ENCODE measurements at regions not wholly inside any gene's neighbourhood (a gene's known extent, or its start where the extent isn't known, plus 50 kb on each side); places are given as distances from the start of the nearest gene placed in this dataset.
A peak's percentile ranks its signal among the peaks of the same experiment; 100 is the strongest.

GRCh38 chr7:106775552-106775936 lies 89.5 kb upstream of the PIK3CG start:
- no peak overlapping the region for H3K27ac Mint-ChIP-seq
- no peak for DNase-seq (ENCODE audit: low spot score)
- TF ChIP-seq EZH2 (IDR thresholded peaks at IDR 0.05) = no peak
- no peak for TF ChIP-seq CTCF (IDR thresholded peaks at IDR 0.05)
- no peak for TF ChIP-seq EZH2phosphoT487 (IDR thresholded peaks at IDR 0.05)
- no peaks in the 10 kb centered on the region for H3K4me1 Mint-ChIP-seq
- H2AFZ ChIP-seq (replicated peaks) = peak overlapping the region; percentile 45
- H4K20me1 ChIP-seq (ENCODE audit: low read depth) = no peaks in the 10 kb centered on the region
- H3K4me1 ChIP-seq = no peaks in the 10 kb centered on the region
- peaks cover 4% of the 10 kb centered on the region for H3K27me3 Mint-ChIP-seq (ENCODE audit: insufficient read depth, low read depth)
- H3K36me3 ChIP-seq = no peaks in the 10 kb centered on the region
- no peaks in the 10 kb centered on the region for H3K9me3 Mint-ChIP-seq
- H3F3A ChIP-seq (ENCODE audit: low read depth) = no peaks in the 10 kb centered on the region
- no peak overlapping the region for H3K9ac ChIP-seq
- H3K4me3 ChIP-seq = no peak overlapping the region
- no peaks in the 10 kb centered on the region for H3K9me3 ChIP-seq (ENCODE audit: low read depth)
- H3K27ac ChIP-seq = no peak overlapping the region
- no peak overlapping the region for H3K4me2 ChIP-seq
- no peaks in the 10 kb centered on the region for H3K27me3 ChIP-seq
- H3K79me2 ChIP-seq (ENCODE audit: low read depth) = no peaks in the 10 kb centered on the region
- no peak overlapping the region for H3K4me3 Mint-ChIP-seq
- H3K36me3 Mint-ChIP-seq = no peaks in the 10 kb centered on the region

GRCh38 chr7:106775975-106776607 lies 89.0 kb upstream of the PIK3CG start:
- Mint-ChIP-seq H3K9me3 (no peaks in the 10 kb centered on the region), H3K4me3 (no peak overlapping the region), H3K36me3 (no peaks in the 10 kb centered on the region), H3K27ac (peak overlapping the region; percentile 55), H3K27me3 (ENCODE audit: insufficient read depth, low read depth) (peaks cover 4% of the 10 kb centered on the region), H3K4me1 (no peaks in the 10 kb centered on the region)
- H3K79me2 ChIP-seq (ENCODE audit: low read depth) = no peaks in the 10 kb centered on the region
- H3K27me3 ChIP-seq = no peaks in the 10 kb centered on the region
- no peak overlapping the region for H3K9ac ChIP-seq
- no peaks in the 10 kb centered on the region for H3F3A ChIP-seq (ENCODE audit: low read depth)
- H2AFZ ChIP-seq (replicated peaks) = peak overlapping the region; percentile 45
- no peak for DNase-seq (ENCODE audit: low spot score)
- no peaks in the 10 kb centered on the region for H3K9me3 ChIP-seq (ENCODE audit: low read depth)
- TF ChIP-seq CTCF (IDR thresholded peaks at IDR 0.05) = no peak
- TF ChIP-seq EZH2phosphoT487 (IDR thresholded peaks at IDR 0.05) = no peak
- TF ChIP-seq EZH2 (IDR thresholded peaks at IDR 0.05) = no peak
- no peak overlapping the region for H3K4me3 ChIP-seq
- H3K4me1 ChIP-seq = no peaks in the 10 kb centered on the region
- H4K20me1 ChIP-seq (ENCODE audit: low read depth) = no peaks in the 10 kb centered on the region
- no peak overlapping the region for H3K4me2 ChIP-seq
- no peak overlapping the region for H3K27ac ChIP-seq
- H3K36me3 ChIP-seq = no peaks in the 10 kb centered on the region

GRCh38 chr7:106776618-106777347 lies 88.3 kb upstream of the PIK3CG start:
- no peak overlapping the region for H2AFZ ChIP-seq (replicated peaks)

More at GRCh38 chr7:106776618-106777347, 88.3 kb upstream of the PIK3CG start:
- H3K9me3 ChIP-seq (ENCODE audit: low read depth) = no peaks in the 10 kb centered on the region
- no peaks in the 10 kb centered on the region for H3K4me1 ChIP-seq
- Mint-ChIP-seq H3K27ac (no peak overlapping the region), H3K36me3 (no peaks in the 10 kb centered on the region), H3K4me1 (no peaks in the 10 kb centered on the region), H3K27me3 (ENCODE audit: insufficient read depth, low read depth) (peaks cover 4% of the 10 kb centered on the region), H3K4me3 (no peak overlapping the region), H3K9me3 (no peaks in the 10 kb centered on the region)
- H3K27ac ChIP-seq = no peak overlapping the region
- no peak for TF ChIP-seq CTCF (IDR thresholded peaks at IDR 0.05)
- TF ChIP-seq EZH2 (IDR thresholded peaks at IDR 0.05) = no peak
- TF ChIP-seq EZH2phosphoT487 (IDR thresholded peaks at IDR 0.05) = no peak
- no peak overlapping the region for H3K4me3 ChIP-seq
- H4K20me1 ChIP-seq (ENCODE audit: low read depth) = no peaks in the 10 kb centered on the region
- no peaks in the 10 kb centered on the region for H3K79me2 ChIP-seq (ENCODE audit: low read depth)
- no peaks in the 10 kb centered on the region for H3K36me3 ChIP-seq
- H3K27me3 ChIP-seq = no peaks in the 10 kb centered on the region
- no peak for DNase-seq (ENCODE audit: low spot score)
- no peak overlapping the region for H3K4me2 ChIP-seq
- H3K9ac ChIP-seq = no peak overlapping the region
- no peaks in the 10 kb centered on the region for H3F3A ChIP-seq (ENCODE audit: low read depth)
